Esophagus squamous epithelium (tissue), 4 donors: ENCODE measurements at regions not wholly inside any gene's neighbourhood (a gene's known extent, or its start where the extent isn't known, plus 50 kb on each side); places are given as distances from the start of the nearest gene placed in this dataset.

Experiments used
- POLR2A ChIP-seq, 4 donors: fragments of 450-650 bp; IDR thresholded peaks; one replicate each; pipeline ENCODE4 v1.6.1; 2017; ENCODE audit warnings: antibody characterized with exemption in 4 of 4, mild to moderate bottlenecking in 4 of 4, moderate library complexity in 3 of 4
- TF ChIP-seq, protein P1 (sequence below), 6 experiments: fragments of 450-650 bp in 4 of 6; fragments of 200-600 bp in 2 of 6; sonication (generic) in 2 of 6; IDR thresholded peaks; one replicate each; pipeline ENCODE4 v1.5.1; 2016 to 2019; ENCODE audit warnings: antibody characterized with exemption in 6 of 6, mild to moderate bottlenecking in 4 of 6, moderate library complexity in 4 of 6

DNA sequence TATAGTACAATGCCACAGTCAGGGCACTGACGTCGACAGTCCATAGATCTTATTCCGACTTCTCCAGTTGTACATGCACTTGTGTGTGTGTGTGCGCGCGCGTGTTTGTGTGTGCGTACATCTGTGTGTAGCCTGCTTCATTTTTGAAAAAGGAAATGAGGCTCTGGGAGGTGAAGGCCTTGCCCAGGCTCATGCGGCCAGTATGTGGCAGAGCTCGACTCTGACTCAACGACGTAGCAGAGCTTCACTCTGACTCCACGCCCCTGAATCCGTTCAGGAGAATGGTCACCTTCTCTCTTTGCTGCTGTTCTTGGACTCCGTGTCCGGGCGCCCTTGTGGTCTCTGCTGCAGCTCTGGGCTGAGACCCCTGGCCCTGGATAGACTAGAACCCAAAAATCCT is 81.6 kb upstream of the CIBAR2 start:
- TF ChIP-seq, protein P1, sequence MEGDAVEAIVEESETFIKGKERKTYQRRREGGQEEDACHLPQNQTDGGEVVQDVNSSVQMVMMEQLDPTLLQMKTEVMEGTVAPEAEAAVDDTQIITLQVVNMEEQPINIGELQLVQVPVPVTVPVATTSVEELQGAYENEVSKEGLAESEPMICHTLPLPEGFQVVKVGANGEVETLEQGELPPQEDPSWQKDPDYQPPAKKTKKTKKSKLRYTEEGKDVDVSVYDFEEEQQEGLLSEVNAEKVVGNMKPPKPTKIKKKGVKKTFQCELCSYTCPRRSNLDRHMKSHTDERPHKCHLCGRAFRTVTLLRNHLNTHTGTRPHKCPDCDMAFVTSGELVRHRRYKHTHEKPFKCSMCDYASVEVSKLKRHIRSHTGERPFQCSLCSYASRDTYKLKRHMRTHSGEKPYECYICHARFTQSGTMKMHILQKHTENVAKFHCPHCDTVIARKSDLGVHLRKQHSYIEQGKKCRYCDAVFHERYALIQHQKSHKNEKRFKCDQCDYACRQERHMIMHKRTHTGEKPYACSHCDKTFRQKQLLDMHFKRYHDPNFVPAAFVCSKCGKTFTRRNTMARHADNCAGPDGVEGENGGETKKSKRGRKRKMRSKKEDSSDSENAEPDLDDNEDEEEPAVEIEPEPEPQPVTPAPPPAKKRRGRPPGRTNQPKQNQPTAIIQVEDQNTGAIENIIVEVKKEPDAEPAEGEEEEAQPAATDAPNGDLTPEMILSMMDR (IDR thresholded peaks at IDR 0.05), result no peak
- TF ChIP-seq POLR2A (IDR thresholded peaks at IDR 0.05), result no peak
